ENCODE measurements at regions not wholly inside any gene's neighbourhood (a gene's known extent, or its start where the extent isn't known, plus 50 kb on each side); places are given as distances from the start of the nearest gene placed in this dataset.

DNA sequence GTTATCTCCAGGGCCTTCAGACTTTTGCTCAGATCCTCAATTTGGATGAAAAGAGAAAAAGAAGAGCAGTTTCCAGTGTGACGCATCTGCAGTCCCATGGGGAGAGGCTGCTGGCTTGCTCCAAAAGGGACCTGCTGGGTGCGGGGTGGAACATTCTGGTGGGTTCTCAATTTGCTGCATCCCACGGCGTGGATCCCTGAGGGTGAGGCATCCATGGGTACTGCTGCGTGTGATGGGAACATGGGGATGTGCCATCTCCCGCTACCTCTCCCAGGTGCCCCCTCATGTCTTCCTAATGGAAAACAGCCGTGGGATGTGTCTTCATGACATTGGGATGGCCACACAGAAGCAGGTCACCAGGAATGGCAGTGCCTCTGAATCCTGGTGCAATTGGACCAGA is 221.3 kb upstream of the AJAP1 start:
- H3K27me3 ChIP-seq (ENCODE audit: control insufficient read depth, insufficient read depth, low read length) = no peaks in the 10 kb centered on the region
- DNase-seq (ENCODE audit: low read depth in 4 of 6, low spot score in 6 of 6) = no peak
- no peaks in the 10 kb centered on the region for H3K9me3 ChIP-seq (ENCODE audit: control insufficient read depth, insufficient read depth, low read length)
- H3K36me3 ChIP-seq (ENCODE audit: control insufficient read depth, insufficient read depth, low read length) = no peaks in the 10 kb centered on the region
- H3K4me1 ChIP-seq (ENCODE audit: control insufficient read depth, insufficient read depth, low read length) = peaks cover 4% of the 10 kb centered on the region
- no peak overlapping the region for H3K4me3 ChIP-seq (ENCODE audit: low read depth, low read length)
- H3K27ac ChIP-seq (ENCODE audit: low read depth, low read length) = no peak overlapping the region
- 98% methylated on average over 7 of the region's 7 CpGs for WGBS (ENCODE audit: insufficient coverage)

DNA sequence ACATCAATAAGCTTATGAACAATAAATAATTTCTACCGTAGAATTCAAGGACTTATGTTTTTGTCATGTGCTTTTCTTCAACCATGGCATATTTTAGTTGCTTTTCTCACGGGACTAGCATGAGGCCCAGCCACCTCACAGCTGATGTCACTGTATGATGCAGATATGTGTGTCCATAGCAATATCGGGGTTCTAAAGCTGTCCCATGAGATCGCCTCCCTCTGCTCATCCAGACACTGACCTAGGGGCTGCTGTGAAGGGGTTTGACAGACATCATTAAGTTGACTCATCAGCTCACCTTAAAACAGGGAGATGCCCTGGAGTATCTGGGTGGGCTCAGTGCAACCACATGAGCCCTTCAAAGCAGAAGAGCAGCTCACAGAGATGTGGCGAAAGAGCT is 210.3 kb upstream of the AJAP1 start:
- Histone ChIP-seq H3K27ac (ENCODE audit: low read depth, low read length) (no peak overlapping the region), H3K27me3 (ENCODE audit: control insufficient read depth, insufficient read depth, low read length) (no peaks in the 10 kb centered on the region), H3K9me3 (ENCODE audit: control insufficient read depth, insufficient read depth, low read length) (no peaks in the 10 kb centered on the region), H3K4me3 (ENCODE audit: low read depth, low read length) (no peak overlapping the region), H3K4me1 (ENCODE audit: control insufficient read depth, insufficient read depth, low read length) (peaks cover 3% of the 10 kb centered on the region), H3K36me3 (ENCODE audit: control insufficient read depth, insufficient read depth, low read length) (no peaks in the 10 kb centered on the region)
- WGBS (ENCODE audit: insufficient coverage) = 92% methylated on average over 3 of the region's 5 CpGs
- no peak for DNase-seq (ENCODE audit: low read depth in 4 of 6, low spot score in 6 of 6)

DNA sequence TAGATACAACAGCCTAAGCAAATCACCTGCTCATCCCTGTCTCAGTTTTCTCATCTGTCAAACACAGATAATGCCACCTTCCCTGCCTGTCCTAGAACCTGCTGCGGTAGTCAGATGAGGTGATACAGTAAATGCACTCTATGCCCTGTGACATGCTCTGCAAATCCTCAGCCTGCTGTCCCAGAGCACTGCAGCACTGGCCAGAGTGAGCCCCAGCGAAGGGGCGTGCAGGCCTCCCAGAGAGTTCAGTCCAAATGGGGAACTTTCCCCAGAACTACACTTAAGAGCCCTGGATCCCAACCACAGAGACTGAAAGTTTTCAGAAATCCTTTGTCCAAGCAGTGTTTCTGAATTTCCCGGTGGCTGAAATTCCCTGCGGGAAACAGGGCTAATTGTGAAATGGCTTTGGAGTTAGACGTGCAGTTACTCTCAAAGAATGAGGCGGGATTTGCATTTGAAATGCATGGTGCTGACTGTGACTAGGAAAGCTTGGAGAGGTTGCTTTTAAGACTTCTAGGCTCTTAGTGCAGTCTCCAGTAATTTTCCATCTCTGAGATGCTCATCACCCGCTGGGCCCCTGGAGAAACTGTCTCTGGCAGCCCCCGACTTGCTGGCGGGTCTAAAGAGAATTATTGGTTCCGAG is 206.5 kb upstream of the AJAP1 start:
- DNase-seq (ENCODE audit: low read depth in 4 of 6, low spot score in 6 of 6) = peak in 2 of 6 donors; percentile 49 to 77
- Histone ChIP-seq H3K27ac (ENCODE audit: low read depth, low read length) (no peak overlapping the region), H3K27me3 (ENCODE audit: control insufficient read depth, insufficient read depth, low read length) (no peaks in the 10 kb centered on the region), H3K4me3 (ENCODE audit: low read depth, low read length) (no peak overlapping the region), H3K4me1 (ENCODE audit: control insufficient read depth, insufficient read depth, low read length) (peaks cover 3% of the 10 kb centered on the region), H3K36me3 (ENCODE audit: control insufficient read depth, insufficient read depth, low read length) (no peaks in the 10 kb centered on the region), H3K9me3 (ENCODE audit: control insufficient read depth, insufficient read depth, low read length) (no peaks in the 10 kb centered on the region)
- 26% methylated on average over 7 of the region's 11 CpGs for WGBS (ENCODE audit: insufficient coverage)

DNA sequence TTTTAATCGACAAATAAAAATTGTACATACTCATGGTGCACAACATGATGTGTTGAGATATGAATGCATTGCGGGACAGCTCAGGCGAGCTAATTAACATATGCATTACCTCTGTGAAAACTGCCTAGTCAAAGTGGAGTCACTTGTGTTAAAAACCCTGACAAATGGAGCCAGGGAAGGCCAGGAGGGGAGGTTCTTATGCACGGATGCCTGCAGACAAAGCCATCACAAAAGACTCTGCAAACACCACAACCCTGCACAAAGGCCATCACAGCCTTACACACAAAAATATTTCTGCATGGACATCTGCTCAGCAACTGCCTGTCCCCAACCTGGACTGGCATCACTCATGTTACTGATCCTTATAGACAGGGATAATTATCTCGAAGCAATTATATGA is 204.4 kb upstream of the AJAP1 start:
- peak in 1 of 6 donors; percentile 46 for DNase-seq (ENCODE audit: low read depth in 4 of 6, low spot score in 6 of 6)
- H3K9me3 ChIP-seq (ENCODE audit: control insufficient read depth, insufficient read depth, low read length) = no peaks in the 10 kb centered on the region
- 43% methylated on average over 1 of the region's 5 CpGs for WGBS (ENCODE audit: insufficient coverage)
- H3K4me1 ChIP-seq (ENCODE audit: control insufficient read depth, insufficient read depth, low read length) = peaks cover 3% of the 10 kb centered on the region
- H3K27ac ChIP-seq (ENCODE audit: low read depth, low read length) = no peak overlapping the region
- no peak overlapping the region for H3K4me3 ChIP-seq (ENCODE audit: low read depth, low read length)
- no peaks in the 10 kb centered on the region for H3K36me3 ChIP-seq (ENCODE audit: control insufficient read depth, insufficient read depth, low read length)
- no peaks in the 10 kb centered on the region for H3K27me3 ChIP-seq (ENCODE audit: control insufficient read depth, insufficient read depth, low read length)

DNA sequence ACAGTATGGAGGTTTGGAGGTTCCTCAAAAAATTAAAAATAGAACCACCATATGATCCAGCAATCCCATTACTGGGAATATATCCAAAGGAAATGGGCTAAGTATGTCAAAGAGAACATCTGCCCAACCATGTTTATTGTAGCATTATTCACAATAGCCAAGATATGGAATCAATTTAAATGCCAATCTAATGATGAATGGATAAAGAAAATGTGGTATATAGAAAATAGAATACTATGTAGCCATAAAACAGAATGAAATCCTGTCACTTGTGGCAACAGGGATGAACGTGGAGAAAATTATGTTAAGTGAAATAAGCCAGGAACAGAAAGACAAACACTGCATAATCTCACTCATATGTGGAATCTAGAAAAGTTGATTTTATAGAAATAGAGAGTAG is 201.7 kb upstream of the AJAP1 start:
- H3K36me3 ChIP-seq (ENCODE audit: control insufficient read depth, insufficient read depth, low read length) = no peaks in the 10 kb centered on the region
- peak in 1 of 6 donors; percentile 45 for DNase-seq (ENCODE audit: low read depth in 4 of 6, low spot score in 6 of 6)
- no peaks in the 10 kb centered on the region for H3K9me3 ChIP-seq (ENCODE audit: control insufficient read depth, insufficient read depth, low read length)
- H3K4me1 ChIP-seq (ENCODE audit: control insufficient read depth, insufficient read depth, low read length) = peaks cover 3% of the 10 kb centered on the region
- no peak overlapping the region for H3K4me3 ChIP-seq (ENCODE audit: low read depth, low read length)
- no peaks in the 10 kb centered on the region for H3K27me3 ChIP-seq (ENCODE audit: control insufficient read depth, insufficient read depth, low read length)
- no CpG with 5 or more reads among the region's 1 CpG for WGBS (ENCODE audit: insufficient coverage)
- H3K27ac ChIP-seq (ENCODE audit: low read depth, low read length) = no peak overlapping the region

DNA sequence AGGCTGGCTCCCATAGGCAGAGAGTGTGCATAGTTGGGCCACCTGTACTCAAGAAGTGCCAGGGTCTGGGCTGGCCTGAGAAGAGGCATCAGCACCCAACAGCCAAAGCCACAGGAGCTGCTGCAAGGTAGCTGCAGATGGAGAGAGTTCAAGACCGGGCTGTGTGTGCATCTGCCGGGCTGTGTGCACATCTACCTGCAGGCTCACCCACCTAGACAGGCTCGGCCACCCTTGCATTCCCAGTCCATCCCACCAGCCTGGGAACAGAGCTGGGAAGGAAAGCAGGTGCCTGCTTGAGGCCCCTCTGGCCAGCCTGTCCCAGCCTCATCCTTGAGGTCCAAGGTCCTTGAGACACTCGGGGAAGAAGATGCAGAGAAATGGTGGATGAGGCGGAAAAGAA is 194.4 kb upstream of the AJAP1 start:
- H3K27ac ChIP-seq (ENCODE audit: low read depth, low read length) = no peak overlapping the region
- no peak overlapping the region for H3K4me3 ChIP-seq (ENCODE audit: low read depth, low read length)
- no peaks in the 10 kb centered on the region for H3K36me3 ChIP-seq (ENCODE audit: control insufficient read depth, insufficient read depth, low read length)
- no peaks in the 10 kb centered on the region for H3K27me3 ChIP-seq (ENCODE audit: control insufficient read depth, insufficient read depth, low read length)
- no peaks in the 10 kb centered on the region for H3K9me3 ChIP-seq (ENCODE audit: control insufficient read depth, insufficient read depth, low read length)
- DNase-seq (ENCODE audit: low read depth in 4 of 6, low spot score in 6 of 6) = no peak
- 100% methylated on average over 1 of the region's 5 CpGs for WGBS (ENCODE audit: insufficient coverage)
- H3K4me1 ChIP-seq (ENCODE audit: control insufficient read depth, insufficient read depth, low read length) = no peaks in the 10 kb centered on the region

DNA sequence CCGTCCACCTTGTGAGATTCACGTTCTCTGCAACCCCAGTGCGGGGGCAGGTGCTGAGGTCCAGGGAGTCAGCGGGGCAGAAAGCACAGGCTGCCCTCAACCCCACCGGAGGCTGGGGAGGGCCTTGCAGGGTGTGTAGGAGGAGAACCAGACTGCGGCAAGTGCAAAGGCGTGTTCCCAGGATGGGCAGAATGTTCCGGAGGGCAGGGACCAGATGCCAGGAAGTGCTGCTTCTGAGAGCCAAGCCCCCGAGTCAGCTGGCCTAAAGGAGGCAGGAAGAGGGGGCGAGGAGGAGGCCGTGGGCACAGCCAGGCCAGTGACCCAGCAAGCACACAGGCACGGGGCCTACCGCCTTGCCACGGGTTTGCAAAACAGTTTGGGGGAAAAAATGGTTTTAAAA is 193.8 kb upstream of the AJAP1 start:
- H3K27me3 ChIP-seq (ENCODE audit: control insufficient read depth, insufficient read depth, low read length) = no peaks in the 10 kb centered on the region
- H3K4me3 ChIP-seq (ENCODE audit: low read depth, low read length) = no peak overlapping the region
- H3K36me3 ChIP-seq (ENCODE audit: control insufficient read depth, insufficient read depth, low read length) = no peaks in the 10 kb centered on the region
- no peaks in the 10 kb centered on the region for H3K4me1 ChIP-seq (ENCODE audit: control insufficient read depth, insufficient read depth, low read length)
- DNase-seq (ENCODE audit: low read depth in 4 of 6, low spot score in 6 of 6) = no peak
- H3K27ac ChIP-seq (ENCODE audit: low read depth, low read length) = no peak overlapping the region
- 80% methylated on average over 11 of the region's 14 CpGs for WGBS (ENCODE audit: insufficient coverage)
- H3K9me3 ChIP-seq (ENCODE audit: control insufficient read depth, insufficient read depth, low read length) = no peaks in the 10 kb centered on the region

DNA sequence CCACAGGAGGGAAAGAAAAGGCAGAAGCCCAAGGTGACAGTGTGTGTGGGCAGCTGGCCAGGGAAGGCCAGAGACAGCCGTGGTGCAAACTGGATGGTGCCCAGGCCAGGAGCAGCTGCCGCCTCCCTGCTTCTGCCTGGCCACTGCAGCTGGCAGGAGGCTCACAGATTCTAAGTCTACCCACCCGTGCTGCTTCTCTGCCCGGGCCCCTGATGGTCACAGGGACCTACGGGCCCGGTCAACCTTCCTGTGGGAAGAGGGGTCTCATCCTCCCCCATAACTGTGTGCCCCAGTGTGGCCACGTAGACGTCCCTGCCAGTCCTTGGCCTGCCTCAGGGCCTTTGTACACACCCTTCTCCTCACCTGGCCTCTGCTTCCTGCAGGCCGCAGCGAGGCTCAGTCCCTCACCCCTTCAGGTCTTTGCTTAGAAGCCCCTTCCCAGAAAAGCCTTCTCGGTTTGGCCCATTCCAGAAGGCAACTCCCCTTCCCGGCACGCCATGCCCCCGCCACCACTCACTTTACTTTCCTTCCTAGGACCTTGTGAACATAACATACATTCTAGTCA is 192.6 kb upstream of the AJAP1 start:
- 78% methylated on average over 13 of the region's 14 CpGs for WGBS (ENCODE audit: insufficient coverage)
- DNase-seq (ENCODE audit: low read depth in 4 of 6, low spot score in 6 of 6) = no peak
- H3K4me3 ChIP-seq (ENCODE audit: low read depth, low read length) = no peak overlapping the region
- H3K9me3 ChIP-seq (ENCODE audit: control insufficient read depth, insufficient read depth, low read length) = no peaks in the 10 kb centered on the region
- no peaks in the 10 kb centered on the region for H3K36me3 ChIP-seq (ENCODE audit: control insufficient read depth, insufficient read depth, low read length)
- no peak overlapping the region for H3K27ac ChIP-seq (ENCODE audit: low read depth, low read length)
- no peaks in the 10 kb centered on the region for H3K4me1 ChIP-seq (ENCODE audit: control insufficient read depth, insufficient read depth, low read length)
- no peaks in the 10 kb centered on the region for H3K27me3 ChIP-seq (ENCODE audit: control insufficient read depth, insufficient read depth, low read length)

DNA sequence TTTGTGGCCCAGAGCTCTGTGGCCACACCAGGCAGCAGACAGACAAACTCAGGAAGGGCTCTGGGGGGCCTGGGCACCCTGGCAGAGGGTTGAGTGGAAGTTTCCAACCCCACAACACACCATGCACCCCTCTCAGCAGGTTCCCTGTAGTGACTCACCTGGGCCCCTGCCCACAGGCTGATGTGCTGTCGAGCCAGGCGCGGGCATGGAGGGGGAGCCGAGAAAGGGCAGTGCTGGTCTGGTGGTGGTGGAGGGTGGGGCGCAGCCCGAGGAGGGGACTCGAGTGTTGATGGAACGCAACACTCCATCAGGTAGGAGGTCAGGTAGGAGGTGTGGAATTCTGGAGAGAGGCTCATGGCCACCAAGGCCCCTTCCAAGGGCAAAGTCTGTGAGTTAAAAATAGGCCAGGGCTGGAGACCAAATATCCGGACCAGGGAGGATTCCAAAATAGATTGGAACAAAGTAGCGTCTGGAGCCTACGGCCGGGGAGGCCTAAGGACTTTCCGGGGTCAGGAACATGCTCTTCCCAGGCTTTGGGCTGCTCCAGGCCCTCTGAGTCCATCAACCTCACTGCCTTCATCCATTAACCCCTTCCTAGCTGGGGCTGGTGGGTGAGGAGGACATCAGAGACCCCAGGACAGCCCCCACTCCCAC is 191.5 kb upstream of the AJAP1 start:
- Histone ChIP-seq H3K4me1 (ENCODE audit: control insufficient read depth, insufficient read depth, low read length) (no peaks in the 10 kb centered on the region), H3K27me3 (ENCODE audit: control insufficient read depth, insufficient read depth, low read length) (no peaks in the 10 kb centered on the region), H3K27ac (ENCODE audit: low read depth, low read length) (no peak overlapping the region), H3K36me3 (ENCODE audit: control insufficient read depth, insufficient read depth, low read length) (no peaks in the 10 kb centered on the region), H3K9me3 (ENCODE audit: control insufficient read depth, insufficient read depth, low read length) (no peaks in the 10 kb centered on the region), H3K4me3 (ENCODE audit: low read depth, low read length) (no peak overlapping the region)
- no peak for DNase-seq (ENCODE audit: low read depth in 4 of 6, low spot score in 6 of 6)
- 88% methylated on average over 12 of the region's 13 CpGs for WGBS (ENCODE audit: insufficient coverage)

DNA sequence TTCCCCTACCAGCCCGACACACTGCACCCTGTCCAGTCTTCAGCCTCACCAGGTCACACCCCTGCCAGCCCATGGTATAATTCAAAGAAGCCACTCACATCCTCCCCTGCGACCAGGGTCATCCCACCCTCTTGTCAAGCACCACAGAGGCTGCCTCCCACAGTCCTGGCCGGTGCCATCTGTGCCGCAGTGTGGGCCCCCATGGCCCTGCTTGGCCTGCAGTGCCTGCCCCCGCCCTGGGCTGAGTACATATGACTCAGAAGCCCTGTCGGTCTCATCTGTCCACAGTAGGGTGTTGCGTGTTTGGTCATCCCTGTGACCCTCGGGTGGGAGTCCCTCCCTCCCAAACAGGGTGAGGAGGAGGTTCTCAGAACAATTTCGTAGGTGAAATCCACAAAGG is 190.8 kb upstream of the AJAP1 start:
- Histone ChIP-seq H3K4me1 (ENCODE audit: control insufficient read depth, insufficient read depth, low read length) (no peaks in the 10 kb centered on the region), H3K4me3 (ENCODE audit: low read depth, low read length) (no peak overlapping the region), H3K9me3 (ENCODE audit: control insufficient read depth, insufficient read depth, low read length) (no peaks in the 10 kb centered on the region), H3K27me3 (ENCODE audit: control insufficient read depth, insufficient read depth, low read length) (no peaks in the 10 kb centered on the region), H3K36me3 (ENCODE audit: control insufficient read depth, insufficient read depth, low read length) (no peaks in the 10 kb centered on the region), H3K27ac (ENCODE audit: low read depth, low read length) (no peak overlapping the region)
- no peak for DNase-seq (ENCODE audit: low read depth in 4 of 6, low spot score in 6 of 6)
- WGBS (ENCODE audit: insufficient coverage) = 91% methylated on average over 7 of the region's 9 CpGs

Data from spinal cord (tissue), 9 donors.